OCI-LY1 (cell line): ENCODE measurements at regions not wholly inside any gene's neighbourhood (a gene's known extent, or its start where the extent isn't known, plus 50 kb on each side); places are given as distances from the start of the nearest gene placed in this dataset.

Experiments used
- EZH2 ChIP-seq: fragments of 200-600 bp; sonication (generic), shearing (Covaris generic); IDR thresholded peaks from 2 replicates; pipeline ENCODE4 v1.8.0; 2017; ENCODE audit warnings: borderline replicate concordance, mixed run types, mild to moderate bottlenecking, antibody characterized with exemption, low read length, moderate library complexity, mixed read lengths
- TF ChIP-seq, protein P1 (sequence below): fragments of 200-600 bp; sonication (generic), shearing (Covaris generic); IDR thresholded peaks from 2 replicates; pipeline ENCODE4 v1.5.1; 2017; ENCODE audit warnings: mild to moderate bottlenecking, antibody characterized with exemption, low read length, moderate library complexity, mixed read lengths

DNA sequence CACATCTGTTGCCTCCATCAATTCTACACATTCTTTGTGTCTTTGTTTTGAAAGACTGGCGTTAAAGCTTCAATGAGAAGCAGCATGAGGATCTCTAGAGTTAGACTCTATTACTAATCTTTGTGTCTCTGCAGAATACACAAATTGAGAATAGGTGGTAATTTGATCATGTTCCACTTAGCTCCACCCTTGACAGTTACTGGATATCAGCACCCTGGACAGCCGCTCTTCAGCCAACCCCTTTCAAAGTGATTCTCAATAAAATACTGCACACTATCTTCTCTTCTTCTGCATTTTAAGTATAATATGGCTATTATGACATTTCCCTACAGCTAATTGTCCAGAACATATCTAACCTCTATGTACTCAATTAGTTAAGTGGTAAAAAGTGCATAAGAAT is 54.3 kb upstream of the CNR1 start:
- TF ChIP-seq, protein P1, sequence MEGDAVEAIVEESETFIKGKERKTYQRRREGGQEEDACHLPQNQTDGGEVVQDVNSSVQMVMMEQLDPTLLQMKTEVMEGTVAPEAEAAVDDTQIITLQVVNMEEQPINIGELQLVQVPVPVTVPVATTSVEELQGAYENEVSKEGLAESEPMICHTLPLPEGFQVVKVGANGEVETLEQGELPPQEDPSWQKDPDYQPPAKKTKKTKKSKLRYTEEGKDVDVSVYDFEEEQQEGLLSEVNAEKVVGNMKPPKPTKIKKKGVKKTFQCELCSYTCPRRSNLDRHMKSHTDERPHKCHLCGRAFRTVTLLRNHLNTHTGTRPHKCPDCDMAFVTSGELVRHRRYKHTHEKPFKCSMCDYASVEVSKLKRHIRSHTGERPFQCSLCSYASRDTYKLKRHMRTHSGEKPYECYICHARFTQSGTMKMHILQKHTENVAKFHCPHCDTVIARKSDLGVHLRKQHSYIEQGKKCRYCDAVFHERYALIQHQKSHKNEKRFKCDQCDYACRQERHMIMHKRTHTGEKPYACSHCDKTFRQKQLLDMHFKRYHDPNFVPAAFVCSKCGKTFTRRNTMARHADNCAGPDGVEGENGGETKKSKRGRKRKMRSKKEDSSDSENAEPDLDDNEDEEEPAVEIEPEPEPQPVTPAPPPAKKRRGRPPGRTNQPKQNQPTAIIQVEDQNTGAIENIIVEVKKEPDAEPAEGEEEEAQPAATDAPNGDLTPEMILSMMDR: no peak
- no peak for TF ChIP-seq EZH2
